ENCODE measurements at regions not wholly inside any gene's neighbourhood (a gene's known extent, or its start where the extent isn't known, plus 50 kb on each side); places are given as distances from the start of the nearest gene placed in this dataset.

- no peak overlapping the region for H3K27ac Mint-ChIP-seq
- no peaks in the 10 kb centered on the region for H3K27me3 Mint-ChIP-seq
- DNase-seq, result no peak
- H3K9me3 Mint-ChIP-seq, result peaks cover 1% of the 10 kb centered on the region
- H3K4me3 Mint-ChIP-seq, result no peak overlapping the region
- no peaks in the 10 kb centered on the region for H3K36me3 Mint-ChIP-seq
- H3K4me1 Mint-ChIP-seq, result no peaks in the 10 kb centered on the region
Measured at GRCh38 chr13:75231235-75231634, 250.7 kb downstream of the TBC1D4 start.

GRCh38 chr13:75226733-75227435 is 255.1 kb downstream of the TBC1D4 start:
- Mint-ChIP-seq H3K9me3 (no peaks in the 10 kb centered on the region), H3K36me3 (no peaks in the 10 kb centered on the region), H3K27ac (no peak overlapping the region), H3K27me3 (peaks cover under 1% of the 10 kb centered on the region), H3K4me1 (no peaks in the 10 kb centered on the region), H3K4me3 (no peak overlapping the region)
- DNase-seq, result no peak

GRCh38 chr13:75226092-75226491 is 255.9 kb downstream of the TBC1D4 start:
- Mint-ChIP-seq H3K27me3 (peaks cover 5% of the 10 kb centered on the region), H3K27ac (no peak overlapping the region), H3K4me3 (no peak overlapping the region), H3K9me3 (no peaks in the 10 kb centered on the region), H3K4me1 (no peaks in the 10 kb centered on the region), H3K36me3 (no peaks in the 10 kb centered on the region)
- no peak for DNase-seq

- peaks cover 12% of the 10 kb centered on the region for H3K27me3 Mint-ChIP-seq
- H3K4me3 Mint-ChIP-seq, result no peak overlapping the region
- no peak for DNase-seq
- H3K36me3 Mint-ChIP-seq, result no peaks in the 10 kb centered on the region
- no peaks in the 10 kb centered on the region for H3K9me3 Mint-ChIP-seq
- no peaks in the 10 kb centered on the region for H3K4me1 Mint-ChIP-seq
- H3K27ac Mint-ChIP-seq, result no peak overlapping the region
Measured at GRCh38 chr13:75225288-75226032, 256.5 kb downstream of the TBC1D4 start.

- peaks cover 6% of the 10 kb centered on the region for H3K4me1 Mint-ChIP-seq
- H3K27ac Mint-ChIP-seq, result no peak overlapping the region
- no peaks in the 10 kb centered on the region for H3K9me3 Mint-ChIP-seq
- H3K4me3 Mint-ChIP-seq, result no peak overlapping the region
- H3K27me3 Mint-ChIP-seq, result peaks cover 20% of the 10 kb centered on the region
- no peak for DNase-seq
- no peaks in the 10 kb centered on the region for H3K36me3 Mint-ChIP-seq
Measured at GRCh38 chr13:75224053-75224742, 257.8 kb downstream of the TBC1D4 start.

GRCh38 chr13:75222031-75222430 is 259.9 kb downstream of the TBC1D4 start:
- no peak overlapping the region for H3K27ac Mint-ChIP-seq

GRCh38 chr13:75220861-75221260 is 261.1 kb downstream of the TBC1D4 start:
- H3K4me3 Mint-ChIP-seq, result no peak overlapping the region
- no peaks in the 10 kb centered on the region for H3K9me3 Mint-ChIP-seq
- H3K27me3 Mint-ChIP-seq, result peaks cover 46% of the 10 kb centered on the region
- peaks cover 6% of the 10 kb centered on the region for H3K4me1 Mint-ChIP-seq
- DNase-seq, result no peak
- H3K36me3 Mint-ChIP-seq, result no peaks in the 10 kb centered on the region
- H3K27ac Mint-ChIP-seq, result no peak overlapping the region

More at GRCh38 chr13:75222031-75222430, 259.9 kb downstream of the TBC1D4 start:
- Mint-ChIP-seq H3K4me3 (no peak overlapping the region), H3K36me3 (no peaks in the 10 kb centered on the region), H3K4me1 (peaks cover 6% of the 10 kb centered on the region), H3K27me3 (peaks cover 40% of the 10 kb centered on the region), H3K9me3 (no peaks in the 10 kb centered on the region)
- DNase-seq, result no peak

- Mint-ChIP-seq H3K27me3 (peaks cover 47% of the 10 kb centered on the region), H3K27ac (no peak overlapping the region), H3K4me1 (peaks cover 6% of the 10 kb centered on the region), H3K4me3 (no peak overlapping the region), H3K9me3 (no peaks in the 10 kb centered on the region), H3K36me3 (no peaks in the 10 kb centered on the region)
- no peak for DNase-seq
Measured at GRCh38 chr13:75220238-75220542, 261.8 kb downstream of the TBC1D4 start.

GRCh38 chr13:75219479-75220237 is 262.3 kb downstream of the TBC1D4 start:
- peaks cover 47% of the 10 kb centered on the region for H3K27me3 Mint-ChIP-seq
- peaks cover 6% of the 10 kb centered on the region for H3K4me1 Mint-ChIP-seq
- no peaks in the 10 kb centered on the region for H3K9me3 Mint-ChIP-seq
- H3K36me3 Mint-ChIP-seq, result no peaks in the 10 kb centered on the region
- H3K27ac Mint-ChIP-seq, result no peak overlapping the region
- H3K4me3 Mint-ChIP-seq, result peak overlapping the region; percentile 26
- peak; percentile 84 for DNase-seq

- DNase-seq, result no peak
- no peaks in the 10 kb centered on the region for H3K9me3 Mint-ChIP-seq
- H3K27me3 Mint-ChIP-seq, result peaks cover 47% of the 10 kb centered on the region
- no peak overlapping the region for H3K4me3 Mint-ChIP-seq
- no peaks in the 10 kb centered on the region for H3K36me3 Mint-ChIP-seq
- H3K4me1 Mint-ChIP-seq, result peaks cover 6% of the 10 kb centered on the region
- no peak overlapping the region for H3K27ac Mint-ChIP-seq
Measured at GRCh38 chr13:75217949-75218348, 264.0 kb downstream of the TBC1D4 start.

- no peaks in the 10 kb centered on the region for H3K36me3 Mint-ChIP-seq
- peaks cover 6% of the 10 kb centered on the region for H3K4me1 Mint-ChIP-seq
- no peak overlapping the region for H3K4me3 Mint-ChIP-seq
- peaks cover 41% of the 10 kb centered on the region for H3K27me3 Mint-ChIP-seq
- H3K9me3 Mint-ChIP-seq, result no peaks in the 10 kb centered on the region
- no peak overlapping the region for H3K27ac Mint-ChIP-seq
- DNase-seq, result no peak
Measured at GRCh38 chr13:75216038-75216437, 265.9 kb downstream of the TBC1D4 start.

GRCh38 chr13:75214846-75215245 is 267.1 kb downstream of the TBC1D4 start:
- no peaks in the 10 kb centered on the region for H3K36me3 Mint-ChIP-seq
- peaks cover 31% of the 10 kb centered on the region for H3K27me3 Mint-ChIP-seq
- no peak overlapping the region for H3K27ac Mint-ChIP-seq
- peaks cover 5% of the 10 kb centered on the region for H3K4me1 Mint-ChIP-seq
- no peak overlapping the region for H3K4me3 Mint-ChIP-seq
- no peak for DNase-seq
- H3K9me3 Mint-ChIP-seq, result no peaks in the 10 kb centered on the region

GRCh38 chr13:75202981-75203380 is 279.0 kb downstream of the TBC1D4 start:
- H3K4me1 Mint-ChIP-seq, result no peaks in the 10 kb centered on the region
- H3K27ac Mint-ChIP-seq, result no peak overlapping the region
- peaks cover 12% of the 10 kb centered on the region for H3K9me3 Mint-ChIP-seq
- peaks cover 2% of the 10 kb centered on the region for H3K36me3 Mint-ChIP-seq
- no peak for DNase-seq
- no peak overlapping the region for H3K4me3 Mint-ChIP-seq
- peaks cover 3% of the 10 kb centered on the region for H3K27me3 Mint-ChIP-seq

GRCh38 chr13:75197803-75198202 is 284.2 kb downstream of the TBC1D4 start:
- Mint-ChIP-seq H3K4me3 (no peak overlapping the region), H3K27ac (no peak overlapping the region), H3K27me3 (peaks cover 9% of the 10 kb centered on the region), H3K4me1 (no peaks in the 10 kb centered on the region), H3K9me3 (no peaks in the 10 kb centered on the region), H3K36me3 (no peaks in the 10 kb centered on the region)
- no peak for DNase-seq

Measured in activated naive CD8-positive, alpha-beta T cell treated with anti-CD3 and anti-CD28 coated beads for 36 hours (primary cell).